Hepatocyte (in vitro differentiated cells): ENCODE measurements at regions not wholly inside any gene's neighbourhood (a gene's known extent, or its start where the extent isn't known, plus 50 kb on each side); places are given as distances from the start of the nearest gene placed in this dataset.

ENCODE experiments used
- DNase-seq: peaks from one replicate; pipeline ENCODE4 v3.0.0-alpha.2; 2016; ENCODE audit warnings: low spot score
- H2AFZ ChIP-seq: fragments of 200-600 bp; sonication (generic); 2 replicates; pipeline ENCODE4 v1.6.0; 2016; ENCODE audit warnings: antibody characterized with exemption, mild to moderate bottlenecking
- H3K27ac ChIP-seq: fragments of 200-600 bp; sonication (generic); 2 replicates; pipeline ENCODE4 v1.5.1; 2016; ENCODE audit warnings: mild to moderate bottlenecking
- H3K27me3 ChIP-seq: fragments of 200-600 bp; sonication (generic); 2 replicates; pipeline ENCODE4 v1.6.1; 2016
- H3K36me3 ChIP-seq: fragments of 200-600 bp; sonication (generic); replicated peaks from 2 replicates; pipeline ENCODE4 v1.5.1; 2016; ENCODE audit warnings: low read depth; ENCODE audit not compliant: insufficient read depth
- H3K4me1 ChIP-seq: fragments of 200-600 bp; sonication (generic); 2 replicates; pipeline ENCODE4 v1.5.1; 2016; ENCODE audit warnings: mild to moderate bottlenecking, moderate library complexity; ENCODE audit not compliant: insufficient read depth
- H3K4me2 ChIP-seq: fragments of 200-600 bp; sonication (generic); 2 replicates; pipeline ENCODE4 v1.6.0; 2016
- H3K4me3 ChIP-seq: fragments of 200-600 bp; sonication (generic); 2 replicates; pipeline ENCODE4 v1.5.1; 2016; ENCODE audit warnings: mild to moderate bottlenecking
- H3K79me2 ChIP-seq: fragments of 200-600 bp; sonication (generic); 2 replicates; pipeline ENCODE4 v1.6.0; 2017; ENCODE audit warnings: mild to moderate bottlenecking
- H3K9me2 ChIP-seq: fragments of 200-600 bp; sonication (generic); replicated peaks from 2 replicates; pipeline ENCODE4 v1.6.0; 2017; ENCODE audit warnings: mild to moderate bottlenecking; ENCODE audit not compliant: insufficient read depth
- H3K9me3 ChIP-seq: fragments of 200-600 bp; sonication (generic); 2 replicates; pipeline ENCODE4 v1.5.1; 2016; ENCODE audit warnings: low read depth, mild to moderate bottlenecking
- H4K20me1 ChIP-seq: fragments of 200-600 bp; sonication (generic); 2 replicates; pipeline ENCODE4 v1.6.0; 2016; ENCODE audit warnings: mild to moderate bottlenecking; ENCODE audit not compliant: insufficient read depth, poor library complexity, severe bottlenecking
- CTCF ChIP-seq: fragments of 200-600 bp; sonication (generic); IDR thresholded peaks from 2 replicates; pipeline ENCODE4 v1.5.1; 2016; ENCODE audit warnings: antibody characterized with exemption, mild to moderate bottlenecking; ENCODE audit not compliant: poor library complexity
- EZH2 ChIP-seq: fragments of 200-600 bp; sonication (generic); IDR thresholded peaks from 2 replicates; pipeline ENCODE4 v1.6.1; 2016; ENCODE audit warnings: antibody characterized with exemption, mild to moderate bottlenecking, borderline replicate concordance
- EZH2phosphoT487 ChIP-seq: fragments of 200-600 bp; sonication (generic); IDR thresholded peaks from one replicate; pipeline ENCODE4 v1.6.1; 2018; ENCODE audit warnings: antibody characterized with exemption, mild to moderate bottlenecking, low read depth, moderate library complexity; ENCODE audit not compliant: unreplicated experiment, severe bottlenecking
- WGBS: methylation state at CpG from one replicate; pipeline ENCODE4 v1.1.6; 2016; ENCODE audit warnings: low lambda C conversion rate; ENCODE audit errors: missing lambda C conversion rate; 5-methylcytosine and 5-hydroxymethylcytosine counted together

DNA sequence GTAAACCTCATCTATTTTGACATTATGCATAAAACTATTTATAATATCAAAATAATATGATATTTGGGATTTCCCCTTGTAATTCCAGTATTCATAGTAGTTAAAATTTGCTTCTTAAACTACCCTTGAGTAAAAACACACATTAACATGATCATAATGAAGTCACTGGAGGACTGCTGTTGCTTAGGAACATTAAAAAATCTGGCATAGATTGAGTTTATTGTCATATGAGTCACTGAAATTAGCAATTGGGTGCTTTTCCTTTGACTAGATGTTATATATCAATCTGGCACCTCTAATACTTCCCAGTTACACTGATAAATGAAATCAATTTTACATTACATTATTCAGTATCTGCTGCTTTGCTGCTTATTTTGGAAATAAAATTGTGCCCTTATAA is 57.0 kb upstream of the ZC3H15 start:
- Histone ChIP-seq H3K4me3 (no peak overlapping the region), H2AFZ (no peak overlapping the region), H3K4me1 (no peaks in the 10 kb centered on the region), H3K36me3 (no peaks in the 10 kb centered on the region), H3K27me3 (no peaks in the 10 kb centered on the region), H3K9me2 (no peaks in the 10 kb centered on the region), H3K4me2 (no peak overlapping the region), H3K9me3 (no peaks in the 10 kb centered on the region), H3K79me2 (no peaks in the 10 kb centered on the region), H3K27ac (no peak overlapping the region), H4K20me1 (no peaks in the 10 kb centered on the region)
- DNase-seq = no peak
- no peak for TF ChIP-seq CTCF
- no peak for TF ChIP-seq EZH2phosphoT487
- no peak for TF ChIP-seq EZH2

DNA sequence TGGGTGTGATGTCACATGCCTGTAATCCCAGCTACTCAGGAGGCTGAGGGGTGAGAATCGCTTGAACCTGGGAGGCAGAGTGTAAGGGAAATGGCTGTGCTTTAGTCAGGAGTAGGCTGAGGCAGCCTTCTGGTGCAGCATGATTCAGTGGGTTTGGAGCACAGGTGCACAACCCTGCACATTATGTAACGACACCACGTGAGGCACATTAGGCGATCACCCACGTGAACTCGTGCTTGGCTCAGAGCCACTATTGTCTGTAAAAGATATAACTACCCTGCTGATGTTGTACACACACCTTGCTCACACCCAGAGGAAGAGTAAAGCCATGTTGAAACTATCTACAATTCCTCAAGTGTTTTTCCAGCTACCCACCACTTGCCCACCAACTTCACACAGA is 54.8 kb upstream of the ZC3H15 start:
- 97% methylated on average over 6 of the region's 6 CpGs for whole genome bisulfite sequencing
- H3K4me3 ChIP-seq = no peak overlapping the region
- no peaks in the 10 kb centered on the region for H3K27me3 ChIP-seq

DNA sequence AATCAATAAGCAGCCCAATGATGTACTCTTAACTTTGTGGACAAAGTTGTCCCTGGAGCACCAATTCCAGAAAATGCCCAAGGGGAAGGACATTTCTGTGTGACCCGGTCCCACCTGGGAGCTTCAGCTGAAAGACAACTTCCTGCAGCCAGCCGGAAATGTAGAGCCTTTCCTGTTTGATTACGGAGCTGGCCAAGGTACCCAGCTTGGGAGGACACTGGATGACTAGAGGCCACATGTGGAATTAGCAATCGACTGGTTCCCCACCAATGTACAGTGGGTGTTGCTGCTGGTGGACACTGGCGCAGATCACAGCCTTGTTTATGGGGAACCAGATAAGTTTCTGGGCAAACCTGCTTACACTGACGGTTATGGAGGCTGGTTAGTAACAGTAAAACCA is 53.0 kb upstream of the ZC3H15 start:
- DNase-seq = no peak
- no peaks in the 10 kb centered on the region for H3K9me2 ChIP-seq
- no peak overlapping the region for H2AFZ ChIP-seq
- H3K27me3 ChIP-seq = no peaks in the 10 kb centered on the region
- no peak overlapping the region for H3K4me3 ChIP-seq
- H4K20me1 ChIP-seq = no peaks in the 10 kb centered on the region
- TF ChIP-seq CTCF (no peak), EZH2phosphoT487 (no peak), EZH2 (no peak)
- H3K79me2 ChIP-seq = no peaks in the 10 kb centered on the region
- H3K4me2 ChIP-seq = no peak overlapping the region
- no peaks in the 10 kb centered on the region for H3K9me3 ChIP-seq
- H3K4me1 ChIP-seq = no peaks in the 10 kb centered on the region
- 94% methylated on average over 6 of the region's 6 CpGs for WGBS
- no peak overlapping the region for H3K27ac ChIP-seq
- H3K36me3 ChIP-seq = no peaks in the 10 kb centered on the region

More for the DNA sequence above, 54.8 kb upstream of the ZC3H15 start:
- Histone ChIP-seq H3K9me2 (no peaks in the 10 kb centered on the region), H3K36me3 (no peaks in the 10 kb centered on the region), H3K79me2 (no peaks in the 10 kb centered on the region), H3K9me3 (no peaks in the 10 kb centered on the region), H3K4me2 (no peak overlapping the region), H2AFZ (no peak overlapping the region), H3K4me1 (no peaks in the 10 kb centered on the region), H3K27ac (no peak overlapping the region), H4K20me1 (no peaks in the 10 kb centered on the region)
- TF ChIP-seq EZH2 (no peak), EZH2phosphoT487 (no peak), CTCF (no peak)
- no peak for DNase-seq

- Histone ChIP-seq H3K4me2 (no peak overlapping the region), H3K36me3 (no peaks in the 10 kb centered on the region), H3K9me2 (no peaks in the 10 kb centered on the region), H3K27me3 (no peaks in the 10 kb centered on the region), H3K4me1 (no peaks in the 10 kb centered on the region), H3K27ac (no peak overlapping the region), H4K20me1 (no peaks in the 10 kb centered on the region), H2AFZ (no peak overlapping the region), H3K9me3 (no peaks in the 10 kb centered on the region), H3K4me3 (no peak overlapping the region), H3K79me2 (no peaks in the 10 kb centered on the region)
- DNase-seq = no peak
- whole genome bisulfite sequencing = 93% methylated on average over 7 of the region's 7 CpGs
- TF ChIP-seq EZH2phosphoT487 (no peak), EZH2 (no peak), CTCF (no peak)
Measured at GRCh38 chr2:186433777-186434432, 52.2 kb upstream of the ZC3H15 start.
